Epithelial cell of proximal tubule (primary cell): ENCODE measurements at regions not wholly inside any gene's neighbourhood (a gene's known extent, or its start where the extent isn't known, plus 50 kb on each side); places are given as distances from the start of the nearest gene placed in this dataset.

Experiments
- DNase-seq: peaks from one replicate; pipeline ENCODE4 v3.0.0-alpha.2; 2011; ENCODE audit warnings: low read depth
- H3K4me3 ChIP-seq: 2 replicates; pipeline ENCODE4 v1.5.1; 2011; ENCODE audit warnings: low read depth, mild to moderate bottlenecking, low read length
- CTCF ChIP-seq: conservative IDR thresholded peaks from 2 replicates; pipeline ENCODE4 v1.5.1; 2012; ENCODE audit warnings: low read depth, mild to moderate bottlenecking, low read length

- no peak for DNase-seq
- H3K4me3 ChIP-seq = no peak overlapping the region
- no peak for TF ChIP-seq CTCF
Measured at GRCh38 chr17:15894258-15894657, 50.7 kb upstream of the ADORA2B start.

DNA sequence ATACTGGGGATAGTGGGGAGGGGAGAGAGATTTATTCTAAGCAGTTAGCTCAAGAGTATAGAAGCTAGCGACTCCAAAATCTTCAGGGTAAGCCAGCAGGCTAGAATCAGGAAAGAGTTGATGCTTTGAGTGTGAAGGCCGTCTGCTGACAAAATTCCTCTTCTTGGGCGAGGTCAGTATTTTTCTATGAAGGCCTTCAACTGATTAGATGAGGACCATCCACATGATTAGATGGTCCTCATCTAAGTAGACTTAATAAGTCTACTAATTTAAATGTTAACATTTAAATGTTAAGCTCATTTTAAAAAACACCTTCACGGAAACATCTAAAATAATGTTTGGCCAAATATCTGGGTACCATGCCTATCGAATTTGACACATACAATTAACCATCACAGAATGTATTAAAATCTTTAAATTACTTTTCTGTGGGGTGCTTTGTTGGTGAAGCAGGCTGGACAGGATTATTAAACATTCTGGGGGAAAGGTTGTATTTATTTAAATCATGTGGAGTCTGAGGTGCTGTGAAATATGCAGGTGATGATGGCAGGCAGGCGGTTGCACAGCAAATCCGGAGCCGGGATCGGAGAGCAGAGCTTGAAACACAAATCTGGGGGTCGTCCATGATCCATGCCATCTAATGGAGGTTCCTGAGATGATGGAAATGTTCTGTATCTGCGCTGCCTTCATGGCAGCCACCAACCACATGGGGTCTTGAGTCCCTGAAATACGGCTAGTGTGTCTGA, 49.8 kb upstream of the ADORA2B start:
- no peak for DNase-seq
- no peak overlapping the region for H3K4me3 ChIP-seq
- no peak for TF ChIP-seq CTCF
